WTC11 (cell line): ENCODE measurements at regions not wholly inside any gene's neighbourhood (a gene's known extent, or its start where the extent isn't known, plus 50 kb on each side); places are given as distances from the start of the nearest gene placed in this dataset.

Source experiments
- ATAC-seq: fragments of 200-7000 bp; cut with Tn5 transposase; 2 replicates; pipeline ENCODE4 v1.10.0; 2021; ENCODE audit warnings: mild to moderate bottlenecking, moderate library complexity
- CTCF ChIA-PET: fragments of 300-600 bp; sonication (Branson Sonifier 250); formaldehyde crosslinking; loops from one replicate; lab custom pipeline; 2021; ENCODE audit warnings: antibody characterized with exemption; lab: Charles Lee
- POLR2A ChIA-PET: fragments of 350-600 bp; sonication (Branson Sonifier 250); formaldehyde crosslinking; loops from one replicate; lab custom pipeline; 2021; ENCODE audit warnings: antibody characterized with exemption; lab: Charles Lee
- DNase-seq: peaks from one replicate; pipeline ENCODE4 v3.0.0; 2021; ENCODE audit warnings: low spot score
- H3K27ac Mint-ChIP-seq: 2 replicates; pipeline ENCODE4 v1.8.0; 2021; ENCODE audit warnings: mixed read lengths
- H3K27me3 Mint-ChIP-seq: 2 replicates; pipeline ENCODE4 v1.8.0; 2021; ENCODE audit warnings: low read depth, mild to moderate bottlenecking, moderate library complexity, mixed read lengths
- H3K36me3 Mint-ChIP-seq: 2 replicates; pipeline ENCODE4 v1.8.0; 2021; ENCODE audit warnings: mixed read lengths
- H3K4me1 Mint-ChIP-seq: 2 replicates; pipeline ENCODE4 v1.8.0; 2022; ENCODE audit warnings: mixed read lengths
- H3K4me3 Mint-ChIP-seq: 2 replicates; pipeline ENCODE4 v1.8.0; 2021; ENCODE audit warnings: mild to moderate bottlenecking, moderate library complexity, mixed read lengths
- H3K9me3 Mint-ChIP-seq: 2 replicates; pipeline ENCODE4 v1.8.0; 2021; ENCODE audit warnings: mixed read lengths
- ATF1 ChIP-seq: sonication (generic); formaldehyde crosslinking; IDR thresholded peaks from 2 replicates; pipeline ENCODE4 v1.8.1; 2023; ENCODE audit warnings: mild to moderate bottlenecking, moderate library complexity, missing genetic modification reagents
- FOXJ3 ChIP-seq: sonication (generic); formaldehyde crosslinking; IDR thresholded peaks from 2 replicates; pipeline ENCODE4 v1.9.0; 2021; ENCODE audit warnings: missing genetic modification reagents, mild to moderate bottlenecking, borderline replicate concordance
- GTF2I ChIP-seq: fragments of 250-450 bp; sonication (Bioruptor Pico); conservative IDR thresholded peaks from 2 replicates; pipeline ENCODE4 v1.4.0; 2021; ENCODE audit warnings: mild to moderate bottlenecking
- HMGXB4 ChIP-seq: sonication (generic); formaldehyde crosslinking; IDR thresholded peaks from 2 replicates; pipeline ENCODE4 v1.8.1; 2023; ENCODE audit warnings: mild to moderate bottlenecking, moderate library complexity, missing genetic modification reagents
- JUN ChIP-seq: sonication (generic); formaldehyde crosslinking; IDR thresholded peaks from 2 replicates; pipeline ENCODE4 v1.8.0; 2023; ENCODE audit warnings: mild to moderate bottlenecking, missing genetic modification reagents
- MAX ChIP-seq: sonication (generic); formaldehyde crosslinking; IDR thresholded peaks from 2 replicates; pipeline ENCODE4 v1.8.0; 2022; ENCODE audit warnings: mild to moderate bottlenecking, missing genetic modification reagents
- NFATC4 ChIP-seq: fragments of 250-450 bp; sonication (Bioruptor Pico); IDR thresholded peaks from 2 replicates; pipeline ENCODE4 v1.9.0; 2021; ENCODE audit warnings: mild to moderate bottlenecking
- NFE2L1 ChIP-seq: sonication (generic); formaldehyde crosslinking; IDR thresholded peaks from 2 replicates; pipeline ENCODE4 v1.8.1; 2023; ENCODE audit warnings: missing genetic modification reagents
- NR1H2 ChIP-seq: sonication (generic); formaldehyde crosslinking; IDR thresholded peaks from 2 replicates; pipeline ENCODE4 v1.9.0; 2021; ENCODE audit warnings: mild to moderate bottlenecking, moderate library complexity, missing genetic modification reagents
- NR3C1 ChIP-seq: sonication (generic); formaldehyde crosslinking; conservative IDR thresholded peaks from 2 replicates; pipeline ENCODE4 v1.8.1; 2023; ENCODE audit warnings: low read depth, mild to moderate bottlenecking, missing genetic modification reagents
- PRRX2 ChIP-seq: fragments of 250-450 bp; sonication (Bioruptor Pico); IDR thresholded peaks from 2 replicates; pipeline ENCODE4 v1.8.0; 2021; ENCODE audit warnings: mild to moderate bottlenecking
- RELA ChIP-seq: sonication (generic); formaldehyde crosslinking; IDR thresholded peaks from 2 replicates; pipeline ENCODE4 v1.8.1; 2022; ENCODE audit warnings: missing genetic modification reagents, mild to moderate bottlenecking, borderline replicate concordance
- RORB ChIP-seq: fragments of 250-450 bp; sonication (Bioruptor Pico); IDR thresholded peaks from 2 replicates; pipeline ENCODE4 v1.9.0; 2021; ENCODE audit warnings: mild to moderate bottlenecking
- SP1 ChIP-seq: sonication (generic); formaldehyde crosslinking; conservative IDR thresholded peaks from 2 replicates; pipeline ENCODE4 v1.8.1; 2022; ENCODE audit warnings: missing genetic modification reagents
- TCF7 ChIP-seq: sonication (generic); formaldehyde crosslinking; IDR thresholded peaks from 2 replicates; pipeline ENCODE4 v1.8.0; 2022; ENCODE audit warnings: mild to moderate bottlenecking, low read depth, missing genetic modification reagents, moderate library complexity
- TEAD4 ChIP-seq: sonication (generic); formaldehyde crosslinking; IDR thresholded peaks from 2 replicates; pipeline ENCODE4 v1.8.0; 2022; ENCODE audit warnings: mild to moderate bottlenecking, missing genetic modification reagents
- ZBTB43 ChIP-seq: sonication (generic); formaldehyde crosslinking; IDR thresholded peaks from 2 replicates; pipeline ENCODE4 v1.8.1; 2023; ENCODE audit warnings: mild to moderate bottlenecking, missing genetic modification reagents
- ZNF121 ChIP-seq: sonication (generic); formaldehyde crosslinking; IDR thresholded peaks from 2 replicates; pipeline ENCODE4 v1.8.0; 2023; ENCODE audit warnings: missing genetic modification reagents
- ZNF396 ChIP-seq: fragments of 250-450 bp; sonication (Bioruptor Pico); IDR thresholded peaks from 2 replicates; pipeline ENCODE4 v1.8.0; 2021; ENCODE audit warnings: mild to moderate bottlenecking, moderate library complexity, borderline replicate concordance
- ZNF416 ChIP-seq: fragments of 250-450 bp; sonication (Bioruptor Pico); IDR thresholded peaks from 2 replicates; pipeline ENCODE4 v1.9.0; 2021; ENCODE audit warnings: mild to moderate bottlenecking, inconsistent platforms
- ZSCAN18 ChIP-seq: fragments of 250-450 bp; sonication (Bioruptor Pico); IDR thresholded peaks from 2 replicates; pipeline ENCODE4 v2.1.2; 2022; ENCODE audit warnings: mild to moderate bottlenecking, moderate library complexity
- TF ChIP-seq, protein P1 (sequence below): sonication (generic); formaldehyde crosslinking; IDR thresholded peaks from 2 replicates; pipeline ENCODE4 v1.8.1; 2023; ENCODE audit warnings: mild to moderate bottlenecking, missing genetic modification reagents
- TF ChIP-seq, protein P2 (sequence below): fragments of 250-450 bp; sonication (Bioruptor Pico); IDR thresholded peaks from 2 replicates; pipeline ENCODE4 v1.8.0; 2021; ENCODE audit warnings: mild to moderate bottlenecking
- TF ChIP-seq, protein P3 (sequence below): sonication (generic); formaldehyde crosslinking; IDR thresholded peaks from 2 replicates; pipeline ENCODE4 v1.8.0; 2023; ENCODE audit warnings: missing genetic modification reagents

DNA sequence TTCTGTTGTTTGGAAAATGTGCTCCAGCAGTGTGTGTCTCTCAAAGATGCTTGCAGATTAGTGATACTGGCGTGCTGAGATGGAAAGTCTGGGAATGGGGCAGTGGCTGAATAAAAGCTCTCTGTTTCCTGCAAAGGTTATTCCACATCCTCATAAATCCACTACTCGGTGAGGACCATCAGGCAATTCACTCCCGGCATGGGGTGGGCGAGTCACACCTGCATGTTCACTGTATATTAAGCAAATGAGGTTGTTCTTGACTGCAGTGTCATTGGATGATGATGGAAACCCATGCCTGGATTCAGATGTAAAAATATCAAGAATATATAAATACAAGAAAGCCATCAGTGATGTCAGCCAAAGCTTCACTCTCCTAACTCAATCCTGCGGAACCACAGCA, 65.4 kb upstream of the DSCAM start:
- ChIA-PET CTCF (no interaction called here), POLR2A (no interaction called here)
- no peaks in the 10 kb centered on the region for H3K36me3 Mint-ChIP-seq
- H3K27me3 Mint-ChIP-seq = peaks cover 5% of the 10 kb centered on the region
- DNase-seq (no peak), ATAC-seq (no peak)
- no peak overlapping the region for H3K4me3 Mint-ChIP-seq
- peaks cover 14% of the 10 kb centered on the region for H3K9me3 Mint-ChIP-seq
- H3K4me1 Mint-ChIP-seq = peaks cover 2% of the 10 kb centered on the region; the same call in 1 of the 2 replicates
- H3K27ac Mint-ChIP-seq = no peak overlapping the region
- no peak for TF ChIP-seq JUN (CRISPR knock-in tag)
- no peak for TF ChIP-seq ZNF416 (CRISPR knock-in tag)
- no peak for TF ChIP-seq TEAD4 (CRISPR knock-in tag)
- TF ChIP-seq MAX (CRISPR knock-in tag) = no peak
- TF ChIP-seq, protein P1, sequence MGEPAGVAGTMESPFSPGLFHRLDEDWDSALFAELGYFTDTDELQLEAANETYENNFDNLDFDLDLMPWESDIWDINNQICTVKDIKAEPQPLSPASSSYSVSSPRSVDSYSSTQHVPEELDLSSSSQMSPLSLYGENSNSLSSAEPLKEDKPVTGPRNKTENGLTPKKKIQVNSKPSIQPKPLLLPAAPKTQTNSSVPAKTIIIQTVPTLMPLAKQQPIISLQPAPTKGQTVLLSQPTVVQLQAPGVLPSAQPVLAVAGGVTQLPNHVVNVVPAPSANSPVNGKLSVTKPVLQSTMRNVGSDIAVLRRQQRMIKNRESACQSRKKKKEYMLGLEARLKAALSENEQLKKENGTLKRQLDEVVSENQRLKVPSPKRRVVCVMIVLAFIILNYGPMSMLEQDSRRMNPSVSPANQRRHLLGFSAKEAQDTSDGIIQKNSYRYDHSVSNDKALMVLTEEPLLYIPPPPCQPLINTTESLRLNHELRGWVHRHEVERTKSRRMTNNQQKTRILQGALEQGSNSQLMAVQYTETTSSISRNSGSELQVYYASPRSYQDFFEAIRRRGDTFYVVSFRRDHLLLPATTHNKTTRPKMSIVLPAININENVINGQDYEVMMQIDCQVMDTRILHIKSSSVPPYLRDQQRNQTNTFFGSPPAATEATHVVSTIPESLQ = no peak
- TF ChIP-seq, protein P2, sequence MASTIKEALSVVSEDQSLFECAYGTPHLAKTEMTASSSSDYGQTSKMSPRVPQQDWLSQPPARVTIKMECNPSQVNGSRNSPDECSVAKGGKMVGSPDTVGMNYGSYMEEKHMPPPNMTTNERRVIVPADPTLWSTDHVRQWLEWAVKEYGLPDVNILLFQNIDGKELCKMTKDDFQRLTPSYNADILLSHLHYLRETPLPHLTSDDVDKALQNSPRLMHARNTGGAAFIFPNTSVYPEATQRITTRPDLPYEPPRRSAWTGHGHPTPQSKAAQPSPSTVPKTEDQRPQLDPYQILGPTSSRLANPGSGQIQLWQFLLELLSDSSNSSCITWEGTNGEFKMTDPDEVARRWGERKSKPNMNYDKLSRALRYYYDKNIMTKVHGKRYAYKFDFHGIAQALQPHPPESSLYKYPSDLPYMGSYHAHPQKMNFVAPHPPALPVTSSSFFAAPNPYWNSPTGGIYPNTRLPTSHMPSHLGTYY (CRISPR knock-in tag) = no peak
- TF ChIP-seq FOXJ3 (CRISPR knock-in tag) = no peak
- no peak for TF ChIP-seq NFATC4

DNA sequence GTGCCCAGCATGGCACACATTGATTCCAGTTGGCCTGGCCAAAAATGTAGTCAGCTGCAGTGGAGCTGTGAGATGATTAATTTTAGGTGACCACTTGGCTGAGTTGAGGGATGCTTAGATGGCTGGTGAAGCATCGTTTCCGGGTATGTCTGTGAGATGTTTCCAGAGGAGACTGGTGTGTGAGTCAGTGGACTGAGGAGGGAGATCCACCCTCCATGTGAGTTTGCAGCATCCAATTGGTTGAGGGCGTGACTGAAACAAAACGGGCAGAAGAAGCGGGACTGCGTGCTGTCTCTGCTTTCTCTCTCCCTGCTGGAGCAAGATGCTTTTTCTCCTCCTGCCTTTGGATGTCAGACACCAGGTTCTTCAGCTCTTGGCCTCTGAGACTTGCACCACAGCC, 68.2 kb upstream of the DSCAM start:
- no peak overlapping the region for H3K4me3 Mint-ChIP-seq
- ATAC-seq (no peak), DNase-seq (no peak)
- no peaks in the 10 kb centered on the region for H3K36me3 Mint-ChIP-seq
- peaks cover 18% of the 10 kb centered on the region for H3K9me3 Mint-ChIP-seq
- ChIA-PET POLR2A (no interaction called here), CTCF (no interaction called here)
- H3K27ac Mint-ChIP-seq = no peak overlapping the region
- H3K4me1 Mint-ChIP-seq = peaks cover 2% of the 10 kb centered on the region; the same call in 1 of the 2 replicates
- TF ChIP-seq PRRX2 (CRISPR knock-in tag) (no peak), ZNF121 (CRISPR knock-in tag) (no peak), RELA (CRISPR knock-in tag) (no peak), SP1 (CRISPR knock-in tag) (no peak), TCF7 (CRISPR knock-in tag) (no peak), ZSCAN18 (CRISPR knock-in tag) (no peak), ZNF396 (CRISPR knock-in tag) (no peak), ATF1 (CRISPR knock-in tag) (no peak), NR1H2 (CRISPR knock-in tag) (no peak), RORB (CRISPR knock-in tag) (no peak)
- TF ChIP-seq, protein P3, sequence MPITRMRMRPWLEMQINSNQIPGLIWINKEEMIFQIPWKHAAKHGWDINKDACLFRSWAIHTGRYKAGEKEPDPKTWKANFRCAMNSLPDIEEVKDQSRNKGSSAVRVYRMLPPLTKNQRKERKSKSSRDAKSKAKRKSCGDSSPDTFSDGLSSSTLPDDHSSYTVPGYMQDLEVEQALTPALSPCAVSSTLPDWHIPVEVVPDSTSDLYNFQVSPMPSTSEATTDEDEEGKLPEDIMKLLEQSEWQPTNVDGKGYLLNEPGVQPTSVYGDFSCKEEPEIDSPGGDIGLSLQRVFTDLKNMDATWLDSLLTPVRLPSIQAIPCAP (CRISPR knock-in tag) = no peak
- H3K27me3 Mint-ChIP-seq = peaks cover 5% of the 10 kb centered on the region

DNA sequence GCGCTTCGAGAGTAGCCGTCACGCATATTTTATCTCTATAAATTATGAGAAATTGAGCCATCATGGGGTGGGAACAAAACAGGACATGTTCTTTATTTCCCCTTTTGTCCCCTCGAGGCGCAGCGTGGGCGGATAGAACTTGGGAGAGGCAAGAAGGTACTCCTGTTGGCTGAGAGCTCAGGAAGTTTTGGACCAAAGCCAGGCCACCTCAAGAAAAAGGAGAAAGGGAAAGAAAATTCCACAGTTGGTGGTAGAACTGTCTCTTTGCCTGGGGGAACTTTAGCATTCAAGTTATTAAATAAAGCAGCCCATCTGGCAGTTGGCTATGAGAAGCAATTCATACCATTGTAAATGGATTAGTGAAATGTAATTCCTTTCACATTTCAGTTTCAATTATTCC, 76.4 kb upstream of the DSCAM start:
- Mint-ChIP-seq H3K4me1 (peaks cover 30% of the 10 kb centered on the region), H3K9me3 (peaks cover 18% of the 10 kb centered on the region), H3K27ac (no peak overlapping the region), H3K4me3 (no peak overlapping the region), H3K36me3 (peaks cover 13% of the 10 kb centered on the region), H3K27me3 (peaks cover 3% of the 10 kb centered on the region)
- TF ChIP-seq HMGXB4 (no peak), ZBTB43 (CRISPR knock-in tag) (no peak), TCF7 (CRISPR knock-in tag) (no peak), NFE2L1 (CRISPR knock-in tag) (no peak), NR3C1 (CRISPR knock-in tag) (no peak), GTF2I (CRISPR knock-in tag) (no peak), ZNF396 (CRISPR knock-in tag) (no peak)
- POLR2A ChIA-PET = interaction anchor here (0.6 kb wide), 1 partner anchor 70 kb away, joined by 4 read pairs; no protein-coding TSS in a partner anchor
- ATAC-seq (no peak), DNase-seq (no peak)
- CTCF ChIA-PET = no interaction called here
